GM23248 (cell line): ENCODE measurements at regions not wholly inside any gene's neighbourhood (a gene's known extent, or its start where the extent isn't known, plus 50 kb on each side); places are given as distances from the start of the nearest gene placed in this dataset.

Experiments
- DNase-seq: peaks from one replicate; pipeline ENCODE4 v3.0.0-alpha.2; 2015
- H2AFZ ChIP-seq: fragments of 200-600 bp; sonication (generic); 2 replicates; pipeline ENCODE4 v1.6.1; 2016; ENCODE audit warnings: antibody characterized with exemption
- H3F3A ChIP-seq: fragments of 200-600 bp; sonication (generic); 2 replicates; pipeline ENCODE4 v1.6.1; 2016; ENCODE audit warnings: mild to moderate bottlenecking, antibody characterized with exemption, mixed run types; ENCODE audit not compliant: insufficient read depth
- H3K27ac ChIP-seq: fragments of 200-600 bp; sonication (generic); 2 replicates; pipeline ENCODE4 v1.5.1; 2016; ENCODE audit warnings: mild to moderate bottlenecking
- H3K27me3 ChIP-seq: fragments of 200-600 bp; sonication (generic); replicated peaks from 2 replicates; pipeline ENCODE4 v1.6.1; 2016; ENCODE audit warnings: mild to moderate bottlenecking; ENCODE audit not compliant: insufficient read depth
- H3K36me3 ChIP-seq: fragments of 200-600 bp; sonication (generic); 2 replicates; pipeline ENCODE4 v1.6.1; 2016; ENCODE audit warnings: low read depth, mild to moderate bottlenecking
- H3K4me1 ChIP-seq: fragments of 200-600 bp; sonication (generic); 2 replicates; pipeline ENCODE4 v1.6.1; 2016; ENCODE audit warnings: mild to moderate bottlenecking; ENCODE audit not compliant: insufficient read depth
- H3K4me2 ChIP-seq: fragments of 200-600 bp; sonication (generic); one replicate; pipeline ENCODE4 v1.6.1; 2016; ENCODE audit warnings: mild to moderate bottlenecking; ENCODE audit not compliant: unreplicated experiment
- H3K4me3 ChIP-seq: fragments of 200-600 bp; sonication (generic); 2 replicates; pipeline ENCODE4 v1.5.1; 2016; ENCODE audit warnings: mild to moderate bottlenecking
- H3K79me2 ChIP-seq: fragments of 200-600 bp; sonication (generic); 2 replicates; pipeline ENCODE4 v1.6.1; 2016; ENCODE audit warnings: mild to moderate bottlenecking; ENCODE audit not compliant: insufficient read depth
- H3K9ac ChIP-seq: fragments of 200-600 bp; sonication (generic); 2 replicates; pipeline ENCODE4 v1.6.1; 2016; ENCODE audit warnings: mild to moderate bottlenecking
- H3K9me2 ChIP-seq: fragments of 200-600 bp; sonication (generic); 2 replicates; pipeline ENCODE4 v1.6.1; 2016; ENCODE audit warnings: mixed run types, mild to moderate bottlenecking, moderate library complexity; ENCODE audit not compliant: insufficient read depth
- H3K9me3 ChIP-seq: fragments of 200-600 bp; sonication (generic); one replicate; pipeline ENCODE4 v1.6.1; 2017; ENCODE audit warnings: low read depth
- H4K20me1 ChIP-seq: fragments of 200-600 bp; sonication (generic); 2 replicates; pipeline ENCODE4 v1.6.0; 2016; ENCODE audit not compliant: insufficient read depth
- EZH2 ChIP-seq: fragments of 200-600 bp; sonication (generic); IDR thresholded peaks from 2 replicates; pipeline ENCODE4 v1.6.1; 2018; ENCODE audit warnings: antibody characterized with exemption, mild to moderate bottlenecking; ENCODE audit not compliant: insufficient read depth, poor library complexity, severe bottlenecking
- EZH2phosphoT487 ChIP-seq: fragments of 200-600 bp; sonication (generic); IDR thresholded peaks from 2 replicates; pipeline ENCODE4 v1.6.1; 2018; ENCODE audit warnings: antibody characterized with exemption, moderate library complexity, mild to moderate bottlenecking, low read depth; ENCODE audit not compliant: insufficient read depth
- WGBS, 2 experiments: methylation state at CpG; one replicate each; pipeline ENCODE4 v1.1.6; 2015 to 2017; ENCODE audit warnings: low lambda C conversion rate in 2 of 2, low coverage in 1 of 2; ENCODE audit errors: missing lambda C conversion rate in 2 of 2; 5-methylcytosine and 5-hydroxymethylcytosine counted together
- in situ Hi-C: fragments of 300-500 bp; cut with MboI; formaldehyde crosslinking; loops from 2 replicates; pipeline ENCODE4 v1.15.0; 2020

GRCh38 chr12:98329589-98329988, 185.8 kb upstream of the TMPO start:
- H3F3A ChIP-seq, result no peaks in the 10 kb centered on the region
- no peaks in the 10 kb centered on the region for H3K9me2 ChIP-seq
- no peaks in the 10 kb centered on the region for H3K27me3 ChIP-seq
- 16 to 24% methylated on average over 5 of the region's 5 CpGs for WGBS, 2 experiments
- no peak overlapping the region for H3K27ac ChIP-seq
- H4K20me1 ChIP-seq, result no peaks in the 10 kb centered on the region
- H3K9me3 ChIP-seq, result no peaks in the 10 kb centered on the region
- no peak overlapping the region for H3K4me2 ChIP-seq
- no peak for TF ChIP-seq EZH2phosphoT487
- TF ChIP-seq EZH2, result no peak
- H3K9ac ChIP-seq, result no peak overlapping the region
- H3K36me3 ChIP-seq, result no peaks in the 10 kb centered on the region
- no peak overlapping the region for H2AFZ ChIP-seq
- no peak overlapping the region for H3K4me3 ChIP-seq
- in situ Hi-C loops, result no loop called here
- no peaks in the 10 kb centered on the region for H3K4me1 ChIP-seq
- no peaks in the 10 kb centered on the region for H3K79me2 ChIP-seq
- no peak for DNase-seq

GRCh38 chr12:98332642-98333041, 182.7 kb upstream of the TMPO start:
- H4K20me1 ChIP-seq, result no peaks in the 10 kb centered on the region
- TF ChIP-seq EZH2phosphoT487, result no peak
- TF ChIP-seq EZH2, result no peak
- no peaks in the 10 kb centered on the region for H3K9me2 ChIP-seq
- H3K9me3 ChIP-seq, result no peaks in the 10 kb centered on the region
- H3F3A ChIP-seq, result no peaks in the 10 kb centered on the region
- no peak overlapping the region for H3K4me3 ChIP-seq
- no peaks in the 10 kb centered on the region for H3K36me3 ChIP-seq
- WGBS, 2 experiments, result 22 to 27% methylated on average over 1 of the region's 1 CpG
- H3K79me2 ChIP-seq, result no peaks in the 10 kb centered on the region
- in situ Hi-C loops, result no loop called here
- no peak for DNase-seq
- H2AFZ ChIP-seq, result no peak overlapping the region
- H3K4me1 ChIP-seq, result no peaks in the 10 kb centered on the region
- H3K4me2 ChIP-seq, result no peak overlapping the region
- H3K27ac ChIP-seq, result no peak overlapping the region
- no peaks in the 10 kb centered on the region for H3K27me3 ChIP-seq
- H3K9ac ChIP-seq, result no peak overlapping the region

- no peaks in the 10 kb centered on the region for H3K4me1 ChIP-seq
- H3K36me3 ChIP-seq, result no peaks in the 10 kb centered on the region
- H3K27me3 ChIP-seq, result no peaks in the 10 kb centered on the region
- TF ChIP-seq EZH2 (no peak), EZH2phosphoT487 (no peak)
- H3F3A ChIP-seq, result no peaks in the 10 kb centered on the region
- no peaks in the 10 kb centered on the region for H3K9me3 ChIP-seq
- DNase-seq, result no peak
- in situ Hi-C loops, result no loop called here
- no peak overlapping the region for H3K4me2 ChIP-seq
- no peaks in the 10 kb centered on the region for H4K20me1 ChIP-seq
- no peak overlapping the region for H3K9ac ChIP-seq
- 30 to 35% methylated on average over 3 of the region's 3 CpGs for WGBS, 2 experiments
- no peaks in the 10 kb centered on the region for H3K9me2 ChIP-seq
- H3K4me3 ChIP-seq, result no peak overlapping the region
- no peaks in the 10 kb centered on the region for H3K79me2 ChIP-seq
- no peak overlapping the region for H3K27ac ChIP-seq
- H2AFZ ChIP-seq, result no peak overlapping the region
Observed at GRCh38 chr12:98334768-98335167, 180.6 kb upstream of the TMPO start.

- TF ChIP-seq EZH2phosphoT487 (no peak), EZH2 (no peak)
- no peaks in the 10 kb centered on the region for H3K79me2 ChIP-seq
- 20 to 21% methylated on average over 6 of the region's 6 CpGs for WGBS, 2 experiments
- peaks cover 3% of the 10 kb centered on the region; the same call in 1 of the 2 replicates for H3K27me3 ChIP-seq
- in situ Hi-C loops, result no loop called here
- no peaks in the 10 kb centered on the region for H4K20me1 ChIP-seq
- H3K27ac ChIP-seq, result no peak overlapping the region
- DNase-seq, result no peak
- no peaks in the 10 kb centered on the region for H3K4me1 ChIP-seq
- H3K4me2 ChIP-seq, result no peak overlapping the region
- no peak overlapping the region for H3K9ac ChIP-seq
- H3K36me3 ChIP-seq, result no peaks in the 10 kb centered on the region
- no peaks in the 10 kb centered on the region for H3K9me2 ChIP-seq
- no peaks in the 10 kb centered on the region for H3F3A ChIP-seq
- no peaks in the 10 kb centered on the region for H3K9me3 ChIP-seq
- no peak overlapping the region for H2AFZ ChIP-seq
- H3K4me3 ChIP-seq, result no peak overlapping the region
Observed at GRCh38 chr12:98341026-98341425, 174.4 kb upstream of the TMPO start.

GRCh38 chr12:98341732-98342131, 173.7 kb upstream of the TMPO start:
- in situ Hi-C loops, result no loop called here
- Histone ChIP-seq H3K4me2 (no peak overlapping the region), H3F3A (no peaks in the 10 kb centered on the region), H3K4me1 (no peaks in the 10 kb centered on the region), H4K20me1 (no peaks in the 10 kb centered on the region), H3K4me3 (no peak overlapping the region), H3K9me2 (no peaks in the 10 kb centered on the region), H3K27me3 (peaks cover 3% of the 10 kb centered on the region; the same call in 1 of the 2 replicates), H3K27ac (no peak overlapping the region), H3K9me3 (no peaks in the 10 kb centered on the region), H3K79me2 (no peaks in the 10 kb centered on the region), H3K36me3 (no peaks in the 10 kb centered on the region), H3K9ac (no peak overlapping the region), H2AFZ (no peak overlapping the region)
- TF ChIP-seq EZH2phosphoT487 (no peak), EZH2 (no peak)
- DNase-seq, result no peak
- 8 to 13% methylated on average over 3 of the region's 3 CpGs for WGBS, 2 experiments
